ENCODE measurements at regions not wholly inside any gene's neighbourhood (a gene's known extent, or its start where the extent isn't known, plus 50 kb on each side); places are given as distances from the start of the nearest gene placed in this dataset.
"Not testable (repeated sequence)": the region's sequence is repeated elsewhere in the genome, so short reads cannot be mapped to it uniquely, and the experiment has no call there.

- no peaks in the 10 kb centered on the region for H3K36me3 ChIP-seq (ENCODE audit: control insufficient read depth in 3 of 3, insufficient read depth in 3 of 3, low read length in 3 of 3)
- H3K27me3 ChIP-seq (ENCODE audit: control insufficient read depth in 3 of 3, insufficient read depth in 3 of 3, low read length in 3 of 3), result no peaks in the 10 kb centered on the region
- no peaks in the 10 kb centered on the region for H3K9me3 ChIP-seq (ENCODE audit: control insufficient read depth in 3 of 3, low read length in 3 of 3)
- H3K4me3 ChIP-seq (ENCODE audit: low read length in 3 of 3), result no peak overlapping the region
- no peak overlapping the region for H3K27ac ChIP-seq (ENCODE audit: low read depth, low read length)
- H3K4me1 ChIP-seq (ENCODE audit: control insufficient read depth in 3 of 3, insufficient read depth in 3 of 3, low read length in 3 of 3), result no peaks in the 10 kb centered on the region
- H3K9ac ChIP-seq (ENCODE audit: low read depth in 1 of 3, low read length in 3 of 3), result no peak overlapping the region
Measured at GRCh38 chr5:28390341-28390740, 1352.0 kb upstream of the CDH9 start.

GRCh38 chr5:28389727-28390126 is 1351.3 kb upstream of the CDH9 start:
- H3K36me3 ChIP-seq (ENCODE audit: control insufficient read depth in 3 of 3, insufficient read depth in 3 of 3, low read length in 3 of 3); H3K9ac ChIP-seq (ENCODE audit: low read depth in 1 of 3, low read length in 3 of 3); H3K4me1 ChIP-seq (ENCODE audit: control insufficient read depth in 3 of 3, insufficient read depth in 3 of 3, low read length in 3 of 3); H3K27ac ChIP-seq (ENCODE audit: low read depth, low read length); H3K4me3 ChIP-seq (ENCODE audit: low read length in 3 of 3); H3K27me3 ChIP-seq (ENCODE audit: control insufficient read depth in 3 of 3, insufficient read depth in 3 of 3, low read length in 3 of 3); H3K9me3 ChIP-seq (ENCODE audit: control insufficient read depth in 3 of 3, low read length in 3 of 3): not testable (repeated sequence)

GRCh38 chr5:28388428-28388827 is 1350.0 kb upstream of the CDH9 start:
- Histone ChIP-seq H3K27me3 (ENCODE audit: control insufficient read depth in 3 of 3, insufficient read depth in 3 of 3, low read length in 3 of 3) (no peaks in the 10 kb centered on the region), H3K9ac (ENCODE audit: low read depth in 1 of 3, low read length in 3 of 3) (no peak overlapping the region), H3K9me3 (ENCODE audit: control insufficient read depth in 3 of 3, low read length in 3 of 3) (no peaks in the 10 kb centered on the region), H3K36me3 (ENCODE audit: control insufficient read depth in 3 of 3, insufficient read depth in 3 of 3, low read length in 3 of 3) (no peaks in the 10 kb centered on the region), H3K4me3 (ENCODE audit: low read length in 3 of 3) (no peak overlapping the region), H3K4me1 (ENCODE audit: control insufficient read depth in 3 of 3, insufficient read depth in 3 of 3, low read length in 3 of 3) (no peaks in the 10 kb centered on the region), H3K27ac (ENCODE audit: low read depth, low read length) (no peak overlapping the region)

- Histone ChIP-seq H3K9me3 (ENCODE audit: control insufficient read depth in 3 of 3, low read length in 3 of 3) (no peaks in the 10 kb centered on the region), H3K4me3 (ENCODE audit: low read length in 3 of 3) (no peak overlapping the region), H3K27ac (ENCODE audit: low read depth, low read length) (no peak overlapping the region), H3K4me1 (ENCODE audit: control insufficient read depth in 3 of 3, insufficient read depth in 3 of 3, low read length in 3 of 3) (no peaks in the 10 kb centered on the region), H3K9ac (ENCODE audit: low read depth in 1 of 3, low read length in 3 of 3) (no peak overlapping the region), H3K36me3 (ENCODE audit: control insufficient read depth in 3 of 3, insufficient read depth in 3 of 3, low read length in 3 of 3) (no peaks in the 10 kb centered on the region), H3K27me3 (ENCODE audit: control insufficient read depth in 3 of 3, insufficient read depth in 3 of 3, low read length in 3 of 3) (no peaks in the 10 kb centered on the region)
Measured at GRCh38 chr5:28386712-28387111, 1348.3 kb upstream of the CDH9 start.

- Histone ChIP-seq H3K36me3 (ENCODE audit: control insufficient read depth in 3 of 3, insufficient read depth in 3 of 3, low read length in 3 of 3) (no peaks in the 10 kb centered on the region), H3K4me1 (ENCODE audit: control insufficient read depth in 3 of 3, insufficient read depth in 3 of 3, low read length in 3 of 3) (no peaks in the 10 kb centered on the region), H3K9me3 (ENCODE audit: control insufficient read depth in 3 of 3, low read length in 3 of 3) (no peaks in the 10 kb centered on the region), H3K9ac (ENCODE audit: low read depth in 1 of 3, low read length in 3 of 3) (no peak overlapping the region), H3K4me3 (ENCODE audit: low read length in 3 of 3) (no peak overlapping the region), H3K27me3 (ENCODE audit: control insufficient read depth in 3 of 3, insufficient read depth in 3 of 3, low read length in 3 of 3) (no peaks in the 10 kb centered on the region), H3K27ac (ENCODE audit: low read depth, low read length) (no peak overlapping the region)
Measured at GRCh38 chr5:28380167-28380566, 1341.8 kb upstream of the CDH9 start.

- H3K27ac ChIP-seq (ENCODE audit: low read depth, low read length), result no peak overlapping the region
- H3K4me3 ChIP-seq (ENCODE audit: low read length in 3 of 3), result no peak overlapping the region
- H3K9ac ChIP-seq (ENCODE audit: low read depth in 1 of 3, low read length in 3 of 3), result no peak overlapping the region
- no peaks in the 10 kb centered on the region for H3K4me1 ChIP-seq (ENCODE audit: control insufficient read depth in 3 of 3, insufficient read depth in 3 of 3, low read length in 3 of 3)
- H3K36me3 ChIP-seq (ENCODE audit: control insufficient read depth in 3 of 3, insufficient read depth in 3 of 3, low read length in 3 of 3), result no peaks in the 10 kb centered on the region
- H3K9me3 ChIP-seq (ENCODE audit: control insufficient read depth in 3 of 3, low read length in 3 of 3), result no peaks in the 10 kb centered on the region
- no peaks in the 10 kb centered on the region for H3K27me3 ChIP-seq (ENCODE audit: control insufficient read depth in 3 of 3, insufficient read depth in 3 of 3, low read length in 3 of 3)
Measured at GRCh38 chr5:28374492-28374967, 1336.1 kb upstream of the CDH9 start.

GRCh38 chr5:28370896-28371295 is 1332.5 kb upstream of the CDH9 start:
- Histone ChIP-seq H3K27me3 (ENCODE audit: control insufficient read depth in 3 of 3, insufficient read depth in 3 of 3, low read length in 3 of 3) (no peaks in the 10 kb centered on the region), H3K27ac (ENCODE audit: low read depth, low read length) (no peak overlapping the region), H3K4me1 (ENCODE audit: control insufficient read depth in 3 of 3, insufficient read depth in 3 of 3, low read length in 3 of 3) (no peaks in the 10 kb centered on the region), H3K9ac (ENCODE audit: low read depth in 1 of 3, low read length in 3 of 3) (no peak overlapping the region), H3K36me3 (ENCODE audit: control insufficient read depth in 3 of 3, insufficient read depth in 3 of 3, low read length in 3 of 3) (no peaks in the 10 kb centered on the region), H3K9me3 (ENCODE audit: control insufficient read depth in 3 of 3, low read length in 3 of 3) (no peaks in the 10 kb centered on the region), H3K4me3 (ENCODE audit: low read length in 3 of 3) (no peak overlapping the region)

- H3K27me3 ChIP-seq (ENCODE audit: control insufficient read depth in 3 of 3, insufficient read depth in 3 of 3, low read length in 3 of 3), result no peaks in the 10 kb centered on the region
- no peaks in the 10 kb centered on the region for H3K9me3 ChIP-seq (ENCODE audit: control insufficient read depth in 3 of 3, low read length in 3 of 3)
- no peak overlapping the region for H3K4me3 ChIP-seq (ENCODE audit: low read length in 3 of 3)
- H3K4me1 ChIP-seq (ENCODE audit: control insufficient read depth in 3 of 3, insufficient read depth in 3 of 3, low read length in 3 of 3), result no peaks in the 10 kb centered on the region
- no peaks in the 10 kb centered on the region for H3K36me3 ChIP-seq (ENCODE audit: control insufficient read depth in 3 of 3, insufficient read depth in 3 of 3, low read length in 3 of 3)
- H3K9ac ChIP-seq (ENCODE audit: low read depth in 1 of 3, low read length in 3 of 3), result no peak overlapping the region
- H3K27ac ChIP-seq (ENCODE audit: low read depth, low read length), result no peak overlapping the region
Measured at GRCh38 chr5:28369418-28369817, 1331.0 kb upstream of the CDH9 start.

- no peaks in the 10 kb centered on the region for H3K4me1 ChIP-seq (ENCODE audit: control insufficient read depth in 3 of 3, insufficient read depth in 3 of 3, low read length in 3 of 3)
- H3K27ac ChIP-seq (ENCODE audit: low read depth, low read length), result no peak overlapping the region
- no peak overlapping the region for H3K9ac ChIP-seq (ENCODE audit: low read depth in 1 of 3, low read length in 3 of 3)
- H3K27me3 ChIP-seq (ENCODE audit: control insufficient read depth in 3 of 3, insufficient read depth in 3 of 3, low read length in 3 of 3), result no peaks in the 10 kb centered on the region
- peaks cover 0 to 4% (median 0%) of the 10 kb centered on the region in 3 donors for H3K9me3 ChIP-seq (ENCODE audit: control insufficient read depth in 3 of 3, low read length in 3 of 3)
- no peak overlapping the region for H3K4me3 ChIP-seq (ENCODE audit: low read length in 3 of 3)
- no peaks in the 10 kb centered on the region for H3K36me3 ChIP-seq (ENCODE audit: control insufficient read depth in 3 of 3, insufficient read depth in 3 of 3, low read length in 3 of 3)
Measured at GRCh38 chr5:28355831-28356230, 1317.4 kb upstream of the CDH9 start.

- Histone ChIP-seq H3K9me3 (ENCODE audit: control insufficient read depth in 3 of 3, low read length in 3 of 3) (peaks cover 0 to 3% (median 0%) of the 10 kb centered on the region in 3 donors), H3K9ac (ENCODE audit: low read depth in 1 of 3, low read length in 3 of 3) (no peak overlapping the region), H3K27me3 (ENCODE audit: control insufficient read depth in 3 of 3, insufficient read depth in 3 of 3, low read length in 3 of 3) (no peaks in the 10 kb centered on the region), H3K27ac (ENCODE audit: low read depth, low read length) (no peak overlapping the region), H3K4me3 (ENCODE audit: low read length in 3 of 3) (no peak overlapping the region), H3K36me3 (ENCODE audit: control insufficient read depth in 3 of 3, insufficient read depth in 3 of 3, low read length in 3 of 3) (no peaks in the 10 kb centered on the region), H3K4me1 (ENCODE audit: control insufficient read depth in 3 of 3, insufficient read depth in 3 of 3, low read length in 3 of 3) (no peaks in the 10 kb centered on the region)
Measured at GRCh38 chr5:28346696-28347095, 1308.3 kb upstream of the CDH9 start.

All from skeletal muscle tissue (tissue), 3 donors.